GM23338 (cell line): ENCODE measurements at regions not wholly inside any gene's neighbourhood (a gene's known extent, or its start where the extent isn't known, plus 50 kb on each side); places are given as distances from the start of the nearest gene placed in this dataset.

Source experiments
- ATAC-seq: fragments of 200-7000 bp; cut with Tn5 transposase; 3 replicates; pipeline ENCODE4 v1.9.1; 2020
- DNase-seq: peaks from one replicate; pipeline ENCODE4 v3.0.0-alpha.2; 2015; ENCODE audit warnings: low spot score
- H2AFZ ChIP-seq: fragments of 200-600 bp; sonication (generic); 2 replicates; pipeline ENCODE4 v1.8.0; 2016; ENCODE audit warnings: antibody characterized with exemption, mild to moderate bottlenecking, moderate library complexity
- H3F3A ChIP-seq: fragments of 200-600 bp; sonication (generic); replicated peaks from 2 replicates; pipeline ENCODE4 v1.8.0; 2017; ENCODE audit warnings: antibody characterized with exemption, mixed run types, low read depth
- H3K27ac ChIP-seq: fragments of 200-600 bp; sonication (generic); 2 replicates; pipeline ENCODE4 v1.6.1; 2016; ENCODE audit warnings: low read depth
- H3K27me3 ChIP-seq: fragments of 200-600 bp; sonication (generic); 2 replicates; pipeline ENCODE4 v1.8.0; 2016; ENCODE audit warnings: mild to moderate bottlenecking, mixed run types, moderate library complexity; ENCODE audit not compliant: insufficient read depth
- H3K36me3 ChIP-seq: fragments of 200-600 bp; sonication (generic); 2 replicates; pipeline ENCODE4 v1.8.0; 2016; ENCODE audit warnings: mild to moderate bottlenecking; ENCODE audit not compliant: insufficient read depth
- H3K4me1 ChIP-seq: fragments of 200-600 bp; sonication (generic); 2 replicates; pipeline ENCODE4 v1.8.0; 2016; ENCODE audit warnings: mild to moderate bottlenecking, moderate library complexity; ENCODE audit not compliant: insufficient read depth
- H3K4me2 ChIP-seq: fragments of 200-600 bp; sonication (generic); 2 replicates; pipeline ENCODE4 v1.7.1; 2017; ENCODE audit warnings: mixed run types
- H3K4me3 ChIP-seq: fragments of 200-600 bp; sonication (generic); 2 replicates; pipeline ENCODE4 v1.6.1; 2016; ENCODE audit warnings: mixed run types
- H3K79me2 ChIP-seq: fragments of 200-600 bp; sonication (generic); replicated peaks from 2 replicates; pipeline ENCODE4 v1.8.0; 2017; ENCODE audit warnings: mild to moderate bottlenecking; ENCODE audit not compliant: insufficient read depth
- H3K9me2 ChIP-seq: fragments of 200-600 bp; sonication (generic); 2 replicates; pipeline ENCODE4 v1.8.0; 2017; ENCODE audit not compliant: insufficient read depth
- H4K20me1 ChIP-seq: fragments of 200-600 bp; sonication (generic); replicated peaks from 2 replicates; pipeline ENCODE4 v1.8.0; 2017; ENCODE audit warnings: mild to moderate bottlenecking; ENCODE audit not compliant: insufficient read depth
- H3K27ac Mint-ChIP-seq: 2 replicates; pipeline ENCODE4 v1.8.0; 2020; ENCODE audit warnings: inconsistent platforms, mild to moderate bottlenecking, moderate library complexity, mixed read lengths
- H3K27me3 Mint-ChIP-seq: 3 replicates; pipeline ENCODE4 v1.8.0; 2022; ENCODE audit warnings: low read depth, mild to moderate bottlenecking, moderate library complexity, mixed read lengths, inconsistent platforms; ENCODE audit not compliant: insufficient read depth, poor library complexity
- H3K36me3 Mint-ChIP-seq: 3 replicates; pipeline ENCODE4 v1.8.0; 2021; ENCODE audit warnings: low read depth, mild to moderate bottlenecking, inconsistent platforms, moderate library complexity, mixed read lengths
- H3K4me1 Mint-ChIP-seq: 3 replicates; pipeline ENCODE4 v1.8.0; 2020; ENCODE audit warnings: mild to moderate bottlenecking, inconsistent platforms, mixed read lengths
- H3K4me3 Mint-ChIP-seq: 3 replicates; pipeline ENCODE4 v1.8.0; 2021; ENCODE audit warnings: moderate library complexity, mild to moderate bottlenecking, inconsistent platforms, mixed read lengths
- H3K9me3 Mint-ChIP-seq: 3 replicates; pipeline ENCODE4 v1.8.0; 2020; ENCODE audit warnings: moderate library complexity, mild to moderate bottlenecking, inconsistent platforms, mixed read lengths
- CREB1 ChIP-seq: fragments of 250-450 bp; sonication (Bioruptor Pico); IDR thresholded peaks from 2 replicates; pipeline ENCODE4 v1.5.0; 2020; ENCODE audit warnings: low read depth, mild to moderate bottlenecking, moderate library complexity
- EZH2 ChIP-seq: fragments of 200-600 bp; sonication (generic); IDR thresholded peaks from one replicate; pipeline ENCODE4 v1.8.0; 2017; ENCODE audit warnings: antibody characterized with exemption, mild to moderate bottlenecking, low read depth; ENCODE audit not compliant: unreplicated experiment
- EZH2phosphoT487 ChIP-seq: fragments of 200-600 bp; sonication (generic); IDR thresholded peaks from one replicate; pipeline ENCODE4 v1.8.1; 2018; ENCODE audit warnings: antibody characterized with exemption; ENCODE audit not compliant: unreplicated experiment
- JUNB ChIP-seq: IDR thresholded peaks from one replicate; pipeline ENCODE4 v1.6.1; 2016; ENCODE audit warnings: antibody characterized with exemption; ENCODE audit not compliant: unreplicated experiment
- NANOG ChIP-seq: IDR thresholded peaks from 2 replicates; pipeline ENCODE4 v1.6.1; 2016; ENCODE audit warnings: antibody characterized with exemption, borderline replicate concordance
- STAT1 ChIP-seq: IDR thresholded peaks from one replicate; pipeline ENCODE4 v1.6.1; 2016; ENCODE audit warnings: antibody characterized with exemption; ENCODE audit not compliant: unreplicated experiment
- TF ChIP-seq, protein P1 (sequence below): IDR thresholded peaks from one replicate; pipeline ENCODE4 v1.6.1; 2018; ENCODE audit warnings: antibody characterized with exemption; ENCODE audit not compliant: unreplicated experiment
- TF ChIP-seq, protein P2 (sequence below): fragments of 250-450 bp; sonication (Bioruptor Pico); IDR thresholded peaks from 2 replicates; pipeline ENCODE4 v1.5.0; 2020; ENCODE audit warnings: mild to moderate bottlenecking, moderate library complexity

- TF ChIP-seq CREB1 (CRISPR knock-in tag) (no peak), EZH2 (no peak), EZH2phosphoT487 (no peak)
- TF ChIP-seq, protein P1, sequence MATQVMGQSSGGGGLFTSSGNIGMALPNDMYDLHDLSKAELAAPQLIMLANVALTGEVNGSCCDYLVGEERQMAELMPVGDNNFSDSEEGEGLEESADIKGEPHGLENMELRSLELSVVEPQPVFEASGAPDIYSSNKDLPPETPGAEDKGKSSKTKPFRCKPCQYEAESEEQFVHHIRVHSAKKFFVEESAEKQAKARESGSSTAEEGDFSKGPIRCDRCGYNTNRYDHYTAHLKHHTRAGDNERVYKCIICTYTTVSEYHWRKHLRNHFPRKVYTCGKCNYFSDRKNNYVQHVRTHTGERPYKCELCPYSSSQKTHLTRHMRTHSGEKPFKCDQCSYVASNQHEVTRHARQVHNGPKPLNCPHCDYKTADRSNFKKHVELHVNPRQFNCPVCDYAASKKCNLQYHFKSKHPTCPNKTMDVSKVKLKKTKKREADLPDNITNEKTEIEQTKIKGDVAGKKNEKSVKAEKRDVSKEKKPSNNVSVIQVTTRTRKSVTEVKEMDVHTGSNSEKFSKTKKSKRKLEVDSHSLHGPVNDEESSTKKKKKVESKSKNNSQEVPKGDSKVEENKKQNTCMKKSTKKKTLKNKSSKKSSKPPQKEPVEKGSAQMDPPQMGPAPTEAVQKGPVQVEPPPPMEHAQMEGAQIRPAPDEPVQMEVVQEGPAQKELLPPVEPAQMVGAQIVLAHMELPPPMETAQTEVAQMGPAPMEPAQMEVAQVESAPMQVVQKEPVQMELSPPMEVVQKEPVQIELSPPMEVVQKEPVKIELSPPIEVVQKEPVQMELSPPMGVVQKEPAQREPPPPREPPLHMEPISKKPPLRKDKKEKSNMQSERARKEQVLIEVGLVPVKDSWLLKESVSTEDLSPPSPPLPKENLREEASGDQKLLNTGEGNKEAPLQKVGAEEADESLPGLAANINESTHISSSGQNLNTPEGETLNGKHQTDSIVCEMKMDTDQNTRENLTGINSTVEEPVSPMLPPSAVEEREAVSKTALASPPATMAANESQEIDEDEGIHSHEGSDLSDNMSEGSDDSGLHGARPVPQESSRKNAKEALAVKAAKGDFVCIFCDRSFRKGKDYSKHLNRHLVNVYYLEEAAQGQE: no peak
Observed at GRCh38 chr15:70461992-70462391, 301.4 kb downstream of the UACA start (continued).

DNA sequence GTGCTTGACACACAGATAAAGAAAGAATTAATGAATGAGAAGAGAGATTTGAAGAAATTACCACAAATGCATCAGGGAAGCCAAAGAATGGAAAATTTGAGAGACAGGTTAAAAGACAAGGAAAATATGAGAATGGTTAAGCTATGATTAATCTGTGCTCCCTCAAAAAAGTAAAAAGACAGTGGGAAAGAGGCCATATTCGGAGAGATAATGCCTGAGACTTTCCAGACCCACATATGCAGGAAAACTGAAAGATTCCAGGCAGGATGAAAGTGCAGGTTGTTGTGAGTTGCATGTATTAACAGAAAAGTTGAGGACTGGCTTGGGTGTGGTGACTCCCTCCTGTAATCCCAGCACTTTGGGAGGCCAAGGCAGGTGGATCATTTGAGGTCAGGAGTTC lies 302.3 kb downstream of the UACA start:
- Mint-ChIP-seq H3K27ac (no peak overlapping the region), H3K4me1 (no peaks in the 10 kb centered on the region), H3K36me3 (no peaks in the 10 kb centered on the region), H3K9me3 (no peaks in the 10 kb centered on the region), H3K4me3 (no peak overlapping the region), H3K27me3 (peaks cover 2% of the 10 kb centered on the region)
- no peaks in the 10 kb centered on the region for H3F3A ChIP-seq
- no peak overlapping the region for H3K4me2 ChIP-seq
- H3K79me2 ChIP-seq: no peaks in the 10 kb centered on the region
- H2AFZ ChIP-seq: no peak overlapping the region
- no peaks in the 10 kb centered on the region for H3K9me2 ChIP-seq
- no peaks in the 10 kb centered on the region for H3K27me3 ChIP-seq
- no peak for DNase-seq
- no peaks in the 10 kb centered on the region for H4K20me1 ChIP-seq
- H3K36me3 ChIP-seq: no peaks in the 10 kb centered on the region
- H3K4me3 ChIP-seq: no peak overlapping the region
- H3K4me1 ChIP-seq: no peaks in the 10 kb centered on the region
- H3K27ac ChIP-seq: no peak overlapping the region
- ATAC-seq: no peak
- TF ChIP-seq EZH2: no peak
- TF ChIP-seq NANOG: no peak
- TF ChIP-seq STAT1: no peak
- TF ChIP-seq, protein P1: no peak
- TF ChIP-seq, protein P2, sequence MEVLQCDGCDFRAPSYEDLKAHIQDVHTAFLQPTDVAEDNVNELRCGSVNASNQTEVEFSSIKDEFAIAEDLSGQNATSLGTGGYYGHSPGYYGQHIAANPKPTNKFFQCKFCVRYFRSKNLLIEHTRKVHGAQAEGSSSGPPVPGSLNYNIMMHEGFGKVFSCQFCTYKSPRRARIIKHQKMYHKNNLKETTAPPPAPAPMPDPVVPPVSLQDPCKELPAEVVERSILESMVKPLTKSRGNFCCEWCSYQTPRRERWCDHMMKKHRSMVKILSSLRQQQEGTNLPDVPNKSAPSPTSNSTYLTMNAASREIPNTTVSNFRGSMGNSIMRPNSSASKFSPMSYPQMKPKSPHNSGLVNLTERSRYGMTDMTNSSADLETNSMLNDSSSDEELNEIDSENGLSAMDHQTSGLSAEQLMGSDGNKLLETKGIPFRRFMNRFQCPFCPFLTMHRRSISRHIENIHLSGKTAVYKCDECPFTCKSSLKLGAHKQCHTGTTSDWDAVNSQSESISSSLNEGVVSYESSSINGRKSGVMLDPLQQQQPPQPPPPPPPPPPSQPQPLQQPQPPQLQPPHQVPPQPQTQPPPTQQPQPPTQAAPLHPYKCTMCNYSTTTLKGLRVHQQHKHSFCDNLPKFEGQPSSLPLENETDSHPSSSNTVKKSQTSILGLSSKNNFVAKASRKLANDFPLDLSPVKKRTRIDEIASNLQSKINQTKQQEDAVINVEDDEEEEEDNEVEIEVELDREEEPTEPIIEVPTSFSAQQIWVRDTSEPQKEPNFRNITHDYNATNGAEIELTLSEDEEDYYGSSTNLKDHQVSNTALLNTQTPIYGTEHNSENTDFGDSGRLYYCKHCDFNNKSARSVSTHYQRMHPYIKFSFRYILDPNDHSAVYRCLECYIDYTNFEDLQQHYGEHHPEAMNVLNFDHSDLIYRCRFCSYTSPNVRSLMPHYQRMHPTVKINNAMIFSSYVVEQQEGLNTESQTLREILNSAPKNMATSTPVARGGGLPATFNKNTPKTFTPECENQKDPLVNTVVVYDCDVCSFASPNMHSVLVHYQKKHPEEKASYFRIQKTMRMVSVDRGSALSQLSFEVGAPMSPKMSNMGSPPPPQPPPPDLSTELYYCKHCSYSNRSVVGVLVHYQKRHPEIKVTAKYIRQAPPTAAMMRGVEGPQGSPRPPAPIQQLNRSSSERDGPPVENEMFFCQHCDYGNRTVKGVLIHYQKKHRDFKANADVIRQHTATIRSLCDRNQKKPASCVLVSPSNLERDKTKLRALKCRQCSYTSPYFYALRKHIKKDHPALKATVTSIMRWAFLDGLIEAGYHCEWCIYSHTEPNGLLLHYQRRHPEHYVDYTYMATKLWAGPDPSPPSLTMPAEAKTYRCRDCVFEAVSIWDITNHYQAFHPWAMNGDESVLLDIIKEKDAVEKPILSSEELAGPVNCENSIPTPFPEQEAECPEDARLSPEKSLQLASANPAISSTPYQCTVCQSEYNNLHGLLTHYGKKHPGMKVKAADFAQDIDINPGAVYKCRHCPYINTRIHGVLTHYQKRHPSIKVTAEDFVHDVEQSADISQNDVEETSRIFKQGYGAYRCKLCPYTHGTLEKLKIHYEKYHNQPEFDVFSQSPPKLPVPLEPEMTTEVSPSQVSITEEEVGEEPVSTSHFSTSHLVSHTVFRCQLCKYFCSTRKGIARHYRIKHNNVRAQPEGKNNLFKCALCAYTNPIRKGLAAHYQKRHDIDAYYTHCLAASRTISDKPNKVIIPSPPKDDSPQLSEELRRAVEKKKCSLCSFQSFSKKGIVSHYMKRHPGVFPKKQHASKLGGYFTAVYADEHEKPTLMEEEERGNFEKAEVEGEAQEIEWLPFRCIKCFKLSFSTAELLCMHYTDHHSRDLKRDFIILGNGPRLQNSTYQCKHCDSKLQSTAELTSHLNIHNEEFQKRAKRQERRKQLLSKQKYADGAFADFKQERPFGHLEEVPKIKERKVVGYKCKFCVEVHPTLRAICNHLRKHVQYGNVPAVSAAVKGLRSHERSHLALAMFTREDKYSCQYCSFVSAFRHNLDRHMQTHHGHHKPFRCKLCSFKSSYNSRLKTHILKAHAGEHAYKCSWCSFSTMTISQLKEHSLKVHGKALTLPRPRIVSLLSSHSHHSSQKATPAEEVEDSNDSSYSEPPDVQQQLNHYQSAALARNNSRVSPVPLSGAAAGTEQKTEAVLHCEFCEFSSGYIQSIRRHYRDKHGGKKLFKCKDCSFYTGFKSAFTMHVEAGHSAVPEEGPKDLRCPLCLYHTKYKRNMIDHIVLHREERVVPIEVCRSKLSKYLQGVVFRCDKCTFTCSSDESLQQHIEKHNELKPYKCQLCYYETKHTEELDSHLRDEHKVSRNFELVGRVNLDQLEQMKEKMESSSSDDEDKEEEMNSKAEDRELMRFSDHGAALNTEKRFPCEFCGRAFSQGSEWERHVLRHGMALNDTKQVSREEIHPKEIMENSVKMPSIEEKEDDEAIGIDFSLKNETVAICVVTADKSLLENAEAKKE (CRISPR knock-in tag): no peak
- no peak for TF ChIP-seq JUNB
- no peak for TF ChIP-seq EZH2phosphoT487
